Pancreas (tissue), 10 donors: ENCODE measurements at regions not wholly inside any gene's neighbourhood (a gene's known extent, or its start where the extent isn't known, plus 50 kb on each side); places are given as distances from the start of the nearest gene placed in this dataset.

ENCODE experiments used
- ATAC-seq, 4 donors: fragments of 200-7000 bp; cut with Tn5 transposase; one replicate each; pipeline versions ENCODE4 v1.8.0 to v1.9.1; 2020; ENCODE audit warnings: mild to moderate bottlenecking in 4 of 4, moderate library complexity in 4 of 4
- DNase-seq, 6 donors: peaks; one replicate each; pipeline ENCODE4 v3.0.0-alpha.2; 2020
- FAIRE-seq: peaks from 2 replicates; lab custom pipeline; 2012; peaks lifted over from hg19 to GRCh38; lab: Jason Lieb, UNC
- H3K27ac ChIP-seq, 4 donors: fragments of 200-600 bp; sonication (generic); 1 replicate in 3 of 4; 2 replicates in 1 of 4; pipeline versions ENCODE4 v1.5.0 to v1.8.0; 2020
- H3K27me3 ChIP-seq, 4 donors: fragments of 200-600 bp; one replicate each; pipeline ENCODE4 v1.8.0; 2021
- H3K36me3 ChIP-seq, 3 donors: fragments of 200-600 bp; sonication (generic) in 1 of 3; one replicate each; pipeline versions ENCODE4 v1.5.0 to v1.8.0; 2020 to 2021
- H3K4me1 ChIP-seq, 3 donors: fragments of 200-600 bp; one replicate each; pipeline ENCODE4 v1.8.0; 2021
- H3K4me3 ChIP-seq, 4 donors: fragments of 200-600 bp; sonication (generic) in 2 of 4; one replicate each; pipeline versions ENCODE4 v1.5.0 to v1.8.0; 2020 to 2021
- H3K9me3 ChIP-seq, 4 donors: fragments of 200-600 bp; one replicate each; pipeline ENCODE4 v1.8.0; 2021
- CTCF ChIP-seq, 4 donors: fragments of 200-600 bp; sonication (generic) in 3 of 4; IDR thresholded peaks; one replicate each; pipeline versions ENCODE4 v1.5.0 to v1.8.0; 2021; ENCODE audit warnings: antibody characterized with exemption in 4 of 4
- WGBS, 2 donors: extraction: QIAGEN DNeasy Blood & Tissue Kit; methylation state at CpG; one replicate each; pipeline ENCODE4 v1.1.7; 2013; 5-methylcytosine and 5-hydroxymethylcytosine counted together
- intact Hi-C, 3 donors: fragments of 100-400 bp; cut with DNase I; formaldehyde crosslinking; loops; one replicate each; pipeline versions ENCODE4 v1.11.1 to v1.14.2; 2022
- donor health status: healthy with polysubstance abuse.
- donor health status: DM: no; HTN: no; CAD: no; lungs with moderate emphysema.
- donor health status: DM: no; HTN: no; CAD: no.
- donor health status: control.
- donor health status: control.
- donor health status: Bipolar disorder and iron deficiency.
- donor health status: DM: yes; HTN: yes; CAD: no.
- donor health status: DM: no; HTN: no; CAD: no.
- donor health status: DM: no; HTN: no; CAD: no.
- donor health status: DM: yes; HTN: yes; CAD: no.

GRCh38 chr12:131356485-131357184 is 354.3 kb upstream of the SFSWAP start:
- H3K36me3 ChIP-seq: no peaks in the 10 kb centered on the region
- H3K4me3 ChIP-seq: no peak overlapping the region
- ATAC-seq: no peak
- no peak for DNase-seq
- H3K27ac ChIP-seq: no peak overlapping the region
- intact Hi-C loops: no loop called here
- H3K9me3 ChIP-seq: peaks cover 0 to 5% (median 0%) of the 10 kb centered on the region in 4 donors
- WGBS, 2 donors: 56 to 69% methylated on average over 18 of the region's 18 CpGs
- FAIRE-seq: no peak
- H3K27me3 ChIP-seq: peaks cover 0 to 8% (median 0%) of the 10 kb centered on the region in 4 donors
- no peaks in the 10 kb centered on the region for H3K4me1 ChIP-seq
- TF ChIP-seq CTCF (IDR thresholded peaks at IDR 0.05): no peak

GRCh38 chr12:131357185-131357747 is 353.6 kb upstream of the SFSWAP start:
- intact Hi-C loops: no loop called here
- Histone ChIP-seq H3K27me3 (peaks cover 0 to 8% (median 0%) of the 10 kb centered on the region in 4 donors), H3K4me3 (no peak overlapping the region), H3K9me3 (peaks cover 0 to 5% (median 0%) of the 10 kb centered on the region in 4 donors), H3K27ac (no peak overlapping the region), H3K4me1 (no peaks in the 10 kb centered on the region), H3K36me3 (no peaks in the 10 kb centered on the region)
- ATAC-seq: no peak
- TF ChIP-seq CTCF (IDR thresholded peaks at IDR 0.05): no peak
- no peak for DNase-seq
- no peak for FAIRE-seq
- WGBS, 2 donors: 67 to 72% methylated on average over 9 of the region's 9 CpGs

- no peak for DNase-seq
- peaks cover 0 to 8% (median 0%) of the 10 kb centered on the region in 4 donors for H3K27me3 ChIP-seq
- intact Hi-C loops: no loop called here
- H3K9me3 ChIP-seq: peaks cover 0 to 5% (median 0%) of the 10 kb centered on the region in 4 donors
- ATAC-seq: no peak
- H3K27ac ChIP-seq: no peak overlapping the region
- no peak overlapping the region for H3K4me3 ChIP-seq
- FAIRE-seq: no peak
- H3K4me1 ChIP-seq: no peaks in the 10 kb centered on the region
- no peaks in the 10 kb centered on the region for H3K36me3 ChIP-seq
- WGBS, 2 donors: 38 to 51% methylated on average over 3 of the region's 3 CpGs
- TF ChIP-seq CTCF (IDR thresholded peaks at IDR 0.05): no peak
Observed at GRCh38 chr12:131357920-131358319, 353.0 kb upstream of the SFSWAP start.

GRCh38 chr12:131362291-131363211 is 348.3 kb upstream of the SFSWAP start:
- ATAC-seq (no peak), DNase-seq (no peak)
- H3K27me3 ChIP-seq: peaks cover 0 to 8% (median 0%) of the 10 kb centered on the region in 4 donors

More at GRCh38 chr12:131362291-131363211, 348.3 kb upstream of the SFSWAP start:
- no peak for FAIRE-seq
- Histone ChIP-seq H3K27ac (no peak overlapping the region), H3K9me3 (peaks cover 0 to 5% (median 0%) of the 10 kb centered on the region in 4 donors), H3K4me3 (no peak overlapping the region), H3K36me3 (no peaks in the 10 kb centered on the region), H3K4me1 (no peaks in the 10 kb centered on the region)
- intact Hi-C loops: no loop called here
- no peak for TF ChIP-seq CTCF (IDR thresholded peaks at IDR 0.05)
- WGBS, 2 donors: 64 to 70% methylated on average over 12 of the region's 12 CpGs
